ENCODE measurements at regions not wholly inside any gene's neighbourhood (a gene's known extent, or its start where the extent isn't known, plus 50 kb on each side); places are given as distances from the start of the nearest gene placed in this dataset.
A peak's percentile ranks its signal among the peaks of the same experiment; 100 is the strongest.
"Not testable (repeated sequence)": the region's sequence is repeated elsewhere in the genome, so short reads cannot be mapped to it uniquely, and the experiment has no call there.

GRCh38 chr16:21506857-21507456, 92.4 kb upstream of the METTL9 start:
- Mint-ChIP-seq H3K36me3 (ENCODE audit: low read depth) (peaks cover 61% of the 10 kb centered on the region), H3K27me3 (ENCODE audit: insufficient read depth, low read depth, poor library complexity) (peaks cover 44% of the 10 kb centered on the region), H3K4me1 (peaks cover 61% of the 10 kb centered on the region)
- not testable (repeated sequence) for H3K36me3 ChIP-seq (ENCODE audit: insufficient read depth); H3K4me3 ChIP-seq; H3K4me2 ChIP-seq; H3K27me3 ChIP-seq (ENCODE audit: insufficient read depth); H2AFZ ChIP-seq; H3K27ac Mint-ChIP-seq; H3K9me2 ChIP-seq (ENCODE audit: insufficient read depth); H3K4me3 Mint-ChIP-seq; H3K9me3 Mint-ChIP-seq; ATAC-seq
- peak; percentile 4 for DNase-seq (ENCODE audit: low spot score)
- H3K79me2 ChIP-seq (replicated peaks; ENCODE audit: insufficient read depth): peaks cover 92% of the 10 kb centered on the region
- H4K20me1 ChIP-seq (replicated peaks; ENCODE audit: insufficient read depth): peaks cover 70% of the 10 kb centered on the region
- 0 out of 2 replicates have a peak overlapping the region, but pooled peaks have one; percentile 59 for H3K27ac ChIP-seq (ENCODE audit: low read depth)
- H3K4me1 ChIP-seq (ENCODE audit: insufficient read depth): peaks cover 47% of the 10 kb centered on the region
- peak; percentile 31 for TF ChIP-seq JUNB (IDR thresholded peaks at IDR 0.05; ENCODE audit: unreplicated experiment)
- peaks cover 69% of the 10 kb centered on the region for H3F3A ChIP-seq (replicated peaks; ENCODE audit: low read depth)

GRCh38 chr16:21507631-21508305, 91.6 kb upstream of the METTL9 start:
- Histone ChIP-seq H3F3A (replicated peaks; ENCODE audit: low read depth) (peaks cover 66% of the 10 kb centered on the region), H3K36me3 (ENCODE audit: insufficient read depth) (peaks cover 12% of the 10 kb centered on the region; the same call in 1 of the 2 replicates), H3K4me1 (ENCODE audit: insufficient read depth) (peaks cover 54% of the 10 kb centered on the region), H4K20me1 (replicated peaks; ENCODE audit: insufficient read depth) (peaks cover 78% of the 10 kb centered on the region), H3K79me2 (replicated peaks; ENCODE audit: insufficient read depth) (peaks cover 100% of the 10 kb centered on the region)
- not testable (repeated sequence) for H3K4me3 Mint-ChIP-seq; H3K9me2 ChIP-seq (ENCODE audit: insufficient read depth); H3K4me2 ChIP-seq; ATAC-seq; H3K27ac ChIP-seq (ENCODE audit: low read depth); H3K27me3 ChIP-seq (ENCODE audit: insufficient read depth); H3K9me3 Mint-ChIP-seq; H2AFZ ChIP-seq; H3K4me3 ChIP-seq
- DNase-seq (ENCODE audit: low spot score): peak; percentile 7
- Mint-ChIP-seq H3K4me1 (peaks cover 65% of the 10 kb centered on the region), H3K36me3 (ENCODE audit: low read depth) (peaks cover 65% of the 10 kb centered on the region), H3K27ac (peak overlapping the region; percentile 50; the same call in 1 of the 2 replicates), H3K27me3 (ENCODE audit: insufficient read depth, low read depth, poor library complexity) (peaks cover 44% of the 10 kb centered on the region)

GRCh38 chr16:21508661-21509436, 90.5 kb upstream of the METTL9 start:
- Histone ChIP-seq H3K79me2 (replicated peaks; ENCODE audit: insufficient read depth) (peaks cover 100% of the 10 kb centered on the region), H4K20me1 (replicated peaks; ENCODE audit: insufficient read depth) (peaks cover 76% of the 10 kb centered on the region), H3K4me1 (ENCODE audit: insufficient read depth) (peaks cover 48% of the 10 kb centered on the region), H3K27ac (ENCODE audit: low read depth) (peak overlapping the region; percentile 79; the same call in 1 of the 2 replicates), H3K36me3 (ENCODE audit: insufficient read depth) (peaks cover 12% of the 10 kb centered on the region; the same call in 1 of the 2 replicates), H3F3A (replicated peaks; ENCODE audit: low read depth) (peaks cover 55% of the 10 kb centered on the region), H3K4me2 (peak overlapping the region; percentile 38; the same call in 1 of the 2 replicates)
- H3K9me3 Mint-ChIP-seq; H3K27me3 ChIP-seq (ENCODE audit: insufficient read depth); H3K4me3 Mint-ChIP-seq; ATAC-seq; H3K4me3 ChIP-seq; H3K9me2 ChIP-seq (ENCODE audit: insufficient read depth); H2AFZ ChIP-seq: not testable (repeated sequence)
- peaks cover 62% of the 10 kb centered on the region for H3K4me1 Mint-ChIP-seq
- peak overlapping the region; percentile 64 for H3K27ac Mint-ChIP-seq
- H3K27me3 Mint-ChIP-seq (ENCODE audit: insufficient read depth, low read depth, poor library complexity): peaks cover 35% of the 10 kb centered on the region
- peaks cover 61% of the 10 kb centered on the region for H3K36me3 Mint-ChIP-seq (ENCODE audit: low read depth)
- peak; percentile 27 for DNase-seq (ENCODE audit: low spot score)

- H3K4me2 ChIP-seq; ATAC-seq; H3K27ac Mint-ChIP-seq; H3K9me3 Mint-ChIP-seq; H3K9me2 ChIP-seq (ENCODE audit: insufficient read depth); H3K4me3 Mint-ChIP-seq; H2AFZ ChIP-seq; H3K4me3 ChIP-seq; H3K27me3 ChIP-seq (ENCODE audit: insufficient read depth): not testable (repeated sequence)
- Histone ChIP-seq H3K27ac (ENCODE audit: low read depth) (peak overlapping the region; percentile 79; the same call in 1 of the 2 replicates), H4K20me1 (replicated peaks; ENCODE audit: insufficient read depth) (peaks cover 77% of the 10 kb centered on the region), H3K79me2 (replicated peaks; ENCODE audit: insufficient read depth) (peaks cover 100% of the 10 kb centered on the region), H3K4me1 (ENCODE audit: insufficient read depth) (peaks cover 50% of the 10 kb centered on the region), H3F3A (replicated peaks; ENCODE audit: low read depth) (peaks cover 55% of the 10 kb centered on the region), H3K36me3 (ENCODE audit: insufficient read depth) (peaks cover 16% of the 10 kb centered on the region)
- H3K36me3 Mint-ChIP-seq (ENCODE audit: low read depth): peaks cover 63% of the 10 kb centered on the region
- peaks cover 37% of the 10 kb centered on the region for H3K27me3 Mint-ChIP-seq (ENCODE audit: insufficient read depth, low read depth, poor library complexity)
- DNase-seq (ENCODE audit: low spot score): peak; percentile 11
- H3K4me1 Mint-ChIP-seq: peaks cover 68% of the 10 kb centered on the region
Observed at GRCh38 chr16:21509437-21510086, 89.8 kb upstream of the METTL9 start.

GRCh38 chr16:21510869-21511255, 88.5 kb upstream of the METTL9 start:
- not testable (repeated sequence) for H3K27me3 ChIP-seq (ENCODE audit: insufficient read depth); H3K9me3 Mint-ChIP-seq; ATAC-seq; H3K27ac Mint-ChIP-seq; DNase-seq (ENCODE audit: low spot score); H3K4me3 ChIP-seq; H3K9me2 ChIP-seq (ENCODE audit: insufficient read depth); H2AFZ ChIP-seq; H3K4me3 Mint-ChIP-seq
- Histone ChIP-seq H3K4me1 (ENCODE audit: insufficient read depth) (peaks cover 62% of the 10 kb centered on the region), H4K20me1 (replicated peaks; ENCODE audit: insufficient read depth) (peaks cover 90% of the 10 kb centered on the region), H3K36me3 (ENCODE audit: insufficient read depth) (peaks cover 16% of the 10 kb centered on the region), H3K27ac (ENCODE audit: low read depth) (peak overlapping the region; percentile 74; the same call in 1 of the 2 replicates), H3F3A (replicated peaks; ENCODE audit: low read depth) (peaks cover 51% of the 10 kb centered on the region), H3K79me2 (replicated peaks; ENCODE audit: insufficient read depth) (peaks cover 100% of the 10 kb centered on the region), H3K4me2 (peak overlapping the region; percentile 64; the same call in 1 of the 2 replicates)
- H3K4me1 Mint-ChIP-seq: peaks cover 78% of the 10 kb centered on the region
- peaks cover 75% of the 10 kb centered on the region for H3K36me3 Mint-ChIP-seq (ENCODE audit: low read depth)
- peaks cover 37% of the 10 kb centered on the region for H3K27me3 Mint-ChIP-seq (ENCODE audit: insufficient read depth, low read depth, poor library complexity)
